ENCODE measurements at regions not wholly inside any gene's neighbourhood (a gene's known extent, or its start where the extent isn't known, plus 50 kb on each side); places are given as distances from the start of the nearest gene placed in this dataset.
A peak's percentile ranks its signal among the peaks of the same experiment; 100 is the strongest.
"Not testable (repeated sequence)": the region's sequence is repeated elsewhere in the genome, so short reads cannot be mapped to it uniquely, and the experiment has no call there.

DNA sequence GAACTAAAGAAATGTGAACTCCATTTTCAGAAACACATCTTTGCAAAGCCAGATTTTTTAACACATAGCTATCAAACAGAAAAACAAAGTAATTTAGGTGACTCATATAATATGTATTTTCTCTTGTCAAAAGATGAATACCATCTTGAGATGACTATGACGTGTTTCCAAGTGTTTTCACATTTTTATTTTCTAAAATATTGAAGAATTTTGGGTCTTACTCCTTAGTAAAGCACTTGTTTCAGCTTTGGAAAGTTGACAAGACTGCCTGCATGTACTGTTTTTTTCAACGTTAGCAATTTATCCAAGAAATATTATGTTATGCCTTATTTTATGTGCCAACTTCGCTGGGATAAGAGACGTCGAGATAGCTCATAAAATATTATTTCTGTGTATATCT, 733.9 kb upstream of the EPHA5 start:
- Histone ChIP-seq H3K4me3 (ENCODE audit: low read depth, low read length) (no peak overlapping the region), H3K9me3 (ENCODE audit: control insufficient read depth, insufficient read depth, low read length) (no peaks in the 10 kb centered on the region), H3K4me1 (ENCODE audit: control insufficient read depth, insufficient read depth, low read length) (no peaks in the 10 kb centered on the region), H3K27ac (ENCODE audit: low read depth, low read length) (no peak overlapping the region), H3K36me3 (ENCODE audit: control insufficient read depth, insufficient read depth, low read length) (no peaks in the 10 kb centered on the region), H3K27me3 (ENCODE audit: control insufficient read depth, insufficient read depth, low read length) (no peaks in the 10 kb centered on the region)
- no CpG with 5 or more reads among the region's 5 CpGs for WGBS (ENCODE audit: insufficient coverage)
- DNase-seq (ENCODE audit: low read depth in 4 of 6, low spot score in 6 of 6), result peak in 1 of 6 donors; percentile 3

DNA sequence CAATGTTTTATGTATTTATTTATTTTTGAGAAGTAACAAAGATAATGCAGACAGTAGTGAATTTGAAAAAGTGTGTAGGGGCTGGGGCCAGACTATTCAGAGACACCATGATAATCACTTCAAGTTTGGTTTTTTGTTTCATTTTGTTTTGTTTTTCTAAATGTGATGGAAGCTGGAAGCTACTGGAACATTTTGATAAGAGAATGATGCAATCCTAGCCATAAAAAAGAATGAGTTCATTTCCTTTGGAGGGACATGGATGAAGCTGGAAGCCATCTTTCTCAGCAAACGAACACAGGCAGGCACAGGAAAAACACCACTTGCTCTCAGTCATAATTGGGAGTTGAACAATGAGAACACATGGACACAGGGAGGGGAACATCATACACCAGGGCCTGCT, 706.6 kb upstream of the EPHA5 start:
- WGBS (ENCODE audit: insufficient coverage), result 88% methylated on average over 1 of the region's 1 CpG

DNA sequence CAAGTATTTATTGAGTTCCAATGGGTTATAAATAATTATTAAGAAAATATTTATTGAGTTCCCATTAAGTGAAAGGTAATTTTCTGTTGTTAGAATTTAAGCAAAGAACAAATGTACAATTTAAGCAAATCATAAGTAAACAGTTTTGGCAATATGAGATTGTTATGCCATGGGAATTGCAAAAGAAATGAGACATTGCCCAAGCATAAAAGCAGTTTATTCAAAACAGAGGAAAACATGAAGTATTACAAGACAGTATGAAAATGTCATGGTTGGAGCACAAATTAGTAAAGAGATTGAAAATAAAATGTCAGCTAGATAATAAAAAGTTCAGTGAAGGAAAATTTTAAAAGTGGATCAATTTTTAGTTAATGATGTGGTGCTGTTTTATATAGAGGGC, 706.1 kb upstream of the EPHA5 start:
- Histone ChIP-seq H3K4me1 (ENCODE audit: control insufficient read depth, insufficient read depth, low read length) (no peaks in the 10 kb centered on the region), H3K27me3 (ENCODE audit: control insufficient read depth, insufficient read depth, low read length) (no peaks in the 10 kb centered on the region), H3K36me3 (ENCODE audit: control insufficient read depth, insufficient read depth, low read length) (no peaks in the 10 kb centered on the region), H3K4me3 (ENCODE audit: low read depth, low read length) (no peak overlapping the region), H3K9me3 (ENCODE audit: control insufficient read depth, insufficient read depth, low read length) (no peaks in the 10 kb centered on the region), H3K27ac (ENCODE audit: low read depth, low read length) (no peak overlapping the region)
- no peak for DNase-seq (ENCODE audit: low read depth in 4 of 6, low spot score in 6 of 6)

More for the DNA sequence above, 706.6 kb upstream of the EPHA5 start:
- H3K4me3 ChIP-seq (ENCODE audit: low read depth, low read length), result no peak overlapping the region
- H3K4me1 ChIP-seq (ENCODE audit: control insufficient read depth, insufficient read depth, low read length), result no peaks in the 10 kb centered on the region
- H3K27ac ChIP-seq (ENCODE audit: low read depth, low read length), result no peak overlapping the region
- no peaks in the 10 kb centered on the region for H3K36me3 ChIP-seq (ENCODE audit: control insufficient read depth, insufficient read depth, low read length)
- H3K27me3 ChIP-seq (ENCODE audit: control insufficient read depth, insufficient read depth, low read length), result no peaks in the 10 kb centered on the region
- H3K9me3 ChIP-seq (ENCODE audit: control insufficient read depth, insufficient read depth, low read length), result no peaks in the 10 kb centered on the region
- DNase-seq (ENCODE audit: low read depth in 4 of 6, low spot score in 6 of 6), result no peak

DNA sequence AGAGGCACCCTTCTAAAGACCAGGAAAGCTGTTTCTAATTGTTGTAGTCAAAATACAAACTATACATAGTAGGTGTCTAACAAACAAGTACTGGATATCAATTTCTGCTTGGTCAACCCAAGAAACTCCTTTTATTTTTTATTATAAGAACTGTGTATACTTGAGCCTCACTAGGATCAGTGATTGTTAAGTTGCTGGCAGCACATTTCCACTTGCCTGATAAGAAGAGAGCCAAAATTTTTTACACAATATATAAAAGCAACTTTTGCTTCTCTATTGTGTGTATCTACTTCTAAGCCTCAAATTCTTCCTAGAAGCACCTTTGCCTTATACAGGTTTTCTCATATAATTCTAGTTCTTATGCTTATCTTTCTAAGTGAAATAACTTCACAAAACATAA, 703.0 kb upstream of the EPHA5 start:
- H3K27ac ChIP-seq (ENCODE audit: low read depth, low read length), result no peak overlapping the region
- DNase-seq (ENCODE audit: low read depth in 4 of 6, low spot score in 6 of 6), result no peak
- H3K36me3 ChIP-seq (ENCODE audit: control insufficient read depth, insufficient read depth, low read length), result no peaks in the 10 kb centered on the region
- H3K27me3 ChIP-seq (ENCODE audit: control insufficient read depth, insufficient read depth, low read length), result no peaks in the 10 kb centered on the region
- H3K4me1 ChIP-seq (ENCODE audit: control insufficient read depth, insufficient read depth, low read length), result no peaks in the 10 kb centered on the region
- no peaks in the 10 kb centered on the region for H3K9me3 ChIP-seq (ENCODE audit: control insufficient read depth, insufficient read depth, low read length)
- no peak overlapping the region for H3K4me3 ChIP-seq (ENCODE audit: low read depth, low read length)

DNA sequence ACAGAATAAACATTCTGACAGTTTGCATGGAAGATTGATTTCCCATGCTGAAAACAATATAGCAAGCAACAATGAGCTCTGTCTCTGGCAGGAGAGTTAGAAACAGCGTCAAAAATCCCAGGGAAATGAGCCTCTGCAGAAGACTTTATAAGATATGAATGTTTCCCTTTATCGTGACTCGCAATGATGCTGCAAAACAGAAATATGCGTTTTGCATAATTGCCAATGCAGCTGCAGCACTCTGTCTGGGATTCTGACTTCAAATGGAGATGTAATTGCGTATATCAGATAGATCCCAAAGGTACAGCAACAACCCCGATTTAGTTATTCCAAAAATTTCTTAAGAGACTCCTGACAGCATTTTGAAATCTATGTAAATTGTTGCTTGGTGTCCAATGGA, 702.4 kb upstream of the EPHA5 start:
- Histone ChIP-seq H3K4me3 (ENCODE audit: low read depth, low read length) (no peak overlapping the region), H3K27me3 (ENCODE audit: control insufficient read depth, insufficient read depth, low read length) (no peaks in the 10 kb centered on the region), H3K4me1 (ENCODE audit: control insufficient read depth, insufficient read depth, low read length) (no peaks in the 10 kb centered on the region), H3K36me3 (ENCODE audit: control insufficient read depth, insufficient read depth, low read length) (no peaks in the 10 kb centered on the region), H3K9me3 (ENCODE audit: control insufficient read depth, insufficient read depth, low read length) (no peaks in the 10 kb centered on the region), H3K27ac (ENCODE audit: low read depth, low read length) (no peak overlapping the region)
- peak in 2 of 6 donors; percentile 10 to 78 for DNase-seq (ENCODE audit: low read depth in 4 of 6, low spot score in 6 of 6)
- 76% methylated on average over 4 of the region's 6 CpGs for WGBS (ENCODE audit: insufficient coverage)

DNA sequence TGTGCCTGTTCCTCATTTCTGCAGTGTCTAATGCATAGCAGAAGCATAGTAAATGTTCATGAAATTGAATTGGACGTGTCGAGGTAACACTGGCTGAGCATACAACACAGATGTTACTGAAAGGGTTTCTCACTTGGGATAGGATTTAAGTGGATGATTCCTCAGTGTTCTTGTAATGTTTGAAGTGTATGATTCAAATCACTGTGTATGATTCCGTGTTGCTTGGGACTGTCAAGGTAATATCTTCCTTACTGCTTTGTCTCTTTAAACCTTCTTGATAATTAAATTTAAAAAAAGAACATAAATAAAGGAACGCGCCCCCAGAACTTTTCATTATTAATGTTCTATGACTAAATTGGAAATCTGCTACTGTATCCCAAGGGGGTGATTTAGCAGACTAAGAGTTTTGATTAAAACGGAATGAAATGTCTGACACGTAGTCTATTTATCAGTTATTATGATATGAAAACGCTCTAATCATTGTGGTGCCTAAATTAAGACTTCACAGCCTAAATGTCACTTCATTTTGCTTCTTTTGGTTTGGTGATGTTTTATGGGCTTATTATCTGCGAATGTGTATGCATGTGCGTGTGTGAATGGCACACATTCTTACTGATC, 696.9 kb upstream of the EPHA5 start:
- H3K4me1 ChIP-seq (ENCODE audit: control insufficient read depth, insufficient read depth, low read length), result no peaks in the 10 kb centered on the region
- H3K27ac ChIP-seq (ENCODE audit: low read depth, low read length), result no peak overlapping the region
- peak in 1 of 6 donors; percentile 81 for DNase-seq (ENCODE audit: low read depth in 4 of 6, low spot score in 6 of 6)
- 80% methylated on average over 2 of the region's 10 CpGs for WGBS (ENCODE audit: insufficient coverage)
- H3K4me3 ChIP-seq (ENCODE audit: low read depth, low read length), result no peak overlapping the region
- no peaks in the 10 kb centered on the region for H3K36me3 ChIP-seq (ENCODE audit: control insufficient read depth, insufficient read depth, low read length)
- H3K27me3 ChIP-seq (ENCODE audit: control insufficient read depth, insufficient read depth, low read length), result no peaks in the 10 kb centered on the region
- H3K9me3 ChIP-seq (ENCODE audit: control insufficient read depth, insufficient read depth, low read length), result no peaks in the 10 kb centered on the region

DNA sequence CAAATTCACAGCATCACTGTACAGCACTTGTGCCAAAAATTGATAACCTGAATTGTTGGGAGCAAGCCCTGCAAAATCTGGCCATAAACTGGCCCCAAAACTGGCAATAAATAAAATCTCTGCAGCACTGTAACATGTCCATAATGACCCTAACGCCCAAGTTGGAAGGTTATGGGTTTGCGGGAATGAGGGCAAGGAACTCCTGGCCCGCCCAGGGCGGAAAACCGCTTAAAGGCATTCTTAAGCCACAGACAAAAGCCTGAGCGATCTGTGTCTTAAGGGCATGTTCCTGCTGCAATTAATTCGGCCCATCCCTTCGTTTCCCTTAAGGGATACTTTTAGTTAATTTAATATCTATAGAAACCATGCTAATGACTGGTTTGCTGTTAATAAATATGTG, 690.1 kb upstream of the EPHA5 start:
- not testable (repeated sequence) for DNase-seq (ENCODE audit: low read depth in 4 of 6, low spot score in 6 of 6); H3K27ac ChIP-seq (ENCODE audit: low read depth, low read length); H3K9me3 ChIP-seq (ENCODE audit: control insufficient read depth, insufficient read depth, low read length); H3K27me3 ChIP-seq (ENCODE audit: control insufficient read depth, insufficient read depth, low read length); H3K4me1 ChIP-seq (ENCODE audit: control insufficient read depth, insufficient read depth, low read length); H3K4me3 ChIP-seq (ENCODE audit: low read depth, low read length); H3K36me3 ChIP-seq (ENCODE audit: control insufficient read depth, insufficient read depth, low read length)
- WGBS (ENCODE audit: insufficient coverage), result 76% methylated on average over 5 of the region's 8 CpGs

DNA sequence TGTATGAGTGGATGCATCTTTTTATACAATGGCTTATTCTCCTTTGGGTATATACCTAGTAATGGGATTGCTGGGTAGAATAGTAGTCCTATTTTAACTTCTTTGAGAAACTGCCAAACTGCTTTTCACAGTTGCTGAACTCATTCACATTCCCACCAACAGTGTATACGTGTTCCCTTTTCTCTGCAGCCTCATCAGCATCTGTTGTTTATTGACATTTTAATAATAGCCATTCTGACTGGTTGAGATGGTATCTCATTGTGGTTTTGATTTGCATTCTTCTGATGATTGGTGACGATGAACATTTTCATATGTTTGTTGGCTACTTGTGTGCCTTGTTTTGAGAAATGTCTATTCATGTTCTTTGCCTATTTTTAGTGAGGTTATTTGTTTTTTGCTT, 687.0 kb upstream of the EPHA5 start:
- H3K9me3 ChIP-seq (ENCODE audit: control insufficient read depth, insufficient read depth, low read length), result no peaks in the 10 kb centered on the region
- no peaks in the 10 kb centered on the region for H3K36me3 ChIP-seq (ENCODE audit: control insufficient read depth, insufficient read depth, low read length)
- 33% methylated on average over 1 of the region's 2 CpGs for WGBS (ENCODE audit: insufficient coverage)
- H3K4me3 ChIP-seq (ENCODE audit: low read depth, low read length), result no peak overlapping the region
- no peak overlapping the region for H3K27ac ChIP-seq (ENCODE audit: low read depth, low read length)
- peak in 1 of 6 donors; percentile 10 for DNase-seq (ENCODE audit: low read depth in 4 of 6, low spot score in 6 of 6)
- no peaks in the 10 kb centered on the region for H3K27me3 ChIP-seq (ENCODE audit: control insufficient read depth, insufficient read depth, low read length)
- no peaks in the 10 kb centered on the region for H3K4me1 ChIP-seq (ENCODE audit: control insufficient read depth, insufficient read depth, low read length)

DNA sequence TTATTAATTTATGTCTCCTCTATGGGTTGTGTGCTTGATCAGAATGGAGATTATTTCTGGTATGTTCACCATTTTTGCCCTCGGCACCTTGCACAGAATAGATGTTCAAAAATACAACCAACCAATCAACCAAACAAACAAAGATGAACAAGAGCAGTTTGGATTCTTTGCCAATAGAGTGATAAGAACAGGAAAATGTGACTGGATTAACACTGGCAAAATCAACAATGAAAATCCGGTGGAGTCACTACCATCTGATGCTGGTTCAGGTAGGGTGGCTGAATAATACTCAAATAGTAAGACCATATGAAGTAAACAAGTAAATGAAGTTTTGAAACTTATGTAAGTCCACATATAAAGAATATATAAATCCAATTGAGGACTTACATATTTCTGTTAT, 685.0 kb upstream of the EPHA5 start:
- no peaks in the 10 kb centered on the region for H3K4me1 ChIP-seq (ENCODE audit: control insufficient read depth, insufficient read depth, low read length)
- H3K4me3 ChIP-seq (ENCODE audit: low read depth, low read length), result no peak overlapping the region
- no peak for DNase-seq (ENCODE audit: low read depth in 4 of 6, low spot score in 6 of 6)
- no CpG with 5 or more reads among the region's 2 CpGs for WGBS (ENCODE audit: insufficient coverage)
- no peak overlapping the region for H3K27ac ChIP-seq (ENCODE audit: low read depth, low read length)
- H3K27me3 ChIP-seq (ENCODE audit: control insufficient read depth, insufficient read depth, low read length), result no peaks in the 10 kb centered on the region
- no peaks in the 10 kb centered on the region for H3K9me3 ChIP-seq (ENCODE audit: control insufficient read depth, insufficient read depth, low read length)
- H3K36me3 ChIP-seq (ENCODE audit: control insufficient read depth, insufficient read depth, low read length), result no peaks in the 10 kb centered on the region

DNA sequence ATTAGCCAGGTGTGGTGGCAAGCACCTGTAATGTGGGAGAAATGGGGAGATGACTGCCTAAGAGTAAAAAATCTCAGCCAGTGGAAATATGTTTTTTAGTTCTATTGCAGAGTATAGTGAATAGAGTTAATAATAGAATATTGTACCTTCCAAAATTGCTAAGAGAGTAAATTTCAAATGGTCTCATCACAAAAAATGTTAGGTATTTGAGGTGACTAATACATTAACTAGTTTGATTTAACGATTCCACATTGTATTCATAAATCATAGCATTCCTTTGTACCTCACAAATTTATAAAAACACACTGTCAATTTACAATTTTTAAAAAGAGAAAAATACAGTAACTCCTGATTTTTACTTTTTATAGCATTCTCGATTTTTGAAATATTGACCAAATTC, 681.5 kb upstream of the EPHA5 start:
- no peaks in the 10 kb centered on the region for H3K4me1 ChIP-seq (ENCODE audit: control insufficient read depth, insufficient read depth, low read length)
- H3K27me3 ChIP-seq (ENCODE audit: control insufficient read depth, insufficient read depth, low read length), result no peaks in the 10 kb centered on the region
- H3K9me3 ChIP-seq (ENCODE audit: control insufficient read depth, insufficient read depth, low read length), result no peaks in the 10 kb centered on the region
- H3K27ac ChIP-seq (ENCODE audit: low read depth, low read length), result no peak overlapping the region
- H3K4me3 ChIP-seq (ENCODE audit: low read depth, low read length), result no peak overlapping the region
- WGBS (ENCODE audit: insufficient coverage), result no CpG with 5 or more reads among the region's 2 CpGs
- no peaks in the 10 kb centered on the region for H3K36me3 ChIP-seq (ENCODE audit: control insufficient read depth, insufficient read depth, low read length)
- DNase-seq (ENCODE audit: low read depth in 4 of 6, low spot score in 6 of 6), result no peak

All from spinal cord (tissue), 9 donors.